ENCODE measurements at regions not wholly inside any gene's neighbourhood (a gene's known extent, or its start where the extent isn't known, plus 50 kb on each side); places are given as distances from the start of the nearest gene placed in this dataset.
"Not testable (repeated sequence)": the region's sequence is repeated elsewhere in the genome, so short reads cannot be mapped to it uniquely, and the experiment has no call there.

GRCh38 chr5:62232218-62232617 is 73.8 kb upstream of the KIF2A start:
- TF ChIP-seq, protein P1, sequence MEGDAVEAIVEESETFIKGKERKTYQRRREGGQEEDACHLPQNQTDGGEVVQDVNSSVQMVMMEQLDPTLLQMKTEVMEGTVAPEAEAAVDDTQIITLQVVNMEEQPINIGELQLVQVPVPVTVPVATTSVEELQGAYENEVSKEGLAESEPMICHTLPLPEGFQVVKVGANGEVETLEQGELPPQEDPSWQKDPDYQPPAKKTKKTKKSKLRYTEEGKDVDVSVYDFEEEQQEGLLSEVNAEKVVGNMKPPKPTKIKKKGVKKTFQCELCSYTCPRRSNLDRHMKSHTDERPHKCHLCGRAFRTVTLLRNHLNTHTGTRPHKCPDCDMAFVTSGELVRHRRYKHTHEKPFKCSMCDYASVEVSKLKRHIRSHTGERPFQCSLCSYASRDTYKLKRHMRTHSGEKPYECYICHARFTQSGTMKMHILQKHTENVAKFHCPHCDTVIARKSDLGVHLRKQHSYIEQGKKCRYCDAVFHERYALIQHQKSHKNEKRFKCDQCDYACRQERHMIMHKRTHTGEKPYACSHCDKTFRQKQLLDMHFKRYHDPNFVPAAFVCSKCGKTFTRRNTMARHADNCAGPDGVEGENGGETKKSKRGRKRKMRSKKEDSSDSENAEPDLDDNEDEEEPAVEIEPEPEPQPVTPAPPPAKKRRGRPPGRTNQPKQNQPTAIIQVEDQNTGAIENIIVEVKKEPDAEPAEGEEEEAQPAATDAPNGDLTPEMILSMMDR (IDR thresholded peaks at IDR 0.05; ENCODE audit: borderline replicate concordance, extremely low read depth, low read length, poor library complexity, severe bottlenecking): not testable (repeated sequence)
- not testable (repeated sequence) for TF ChIP-seq EZH2 (IDR thresholded peaks at IDR 0.05; ENCODE audit: borderline replicate concordance, low read depth, low read length, severe bottlenecking)
